ENCODE measurements at regions not wholly inside any gene's neighbourhood (a gene's known extent, or its start where the extent isn't known, plus 50 kb on each side); places are given as distances from the start of the nearest gene placed in this dataset.

- TF ChIP-seq CEBPB (IDR thresholded peaks at IDR 0.05; ENCODE audit: low read depth): no peak
- TF ChIP-seq CTCF (IDR thresholded peaks at IDR 0.05 in 2 of 3, conservative IDR thresholded peaks at IDR 0.05 in 1 of 3; ENCODE audit: borderline replicate concordance in 1 of 3, insufficient read depth in 1 of 3, low read depth in 2 of 3, low read length in 2 of 3): no peak
- no peak for TF ChIP-seq POLR2AphosphoS5 (IDR thresholded peaks at IDR 0.05; ENCODE audit: low read depth, low read length)
- no peak for TF ChIP-seq EZH2phosphoT487 (IDR thresholded peaks at IDR 0.05; ENCODE audit: borderline replicate concordance)
- no peak for TF ChIP-seq POLR2A (IDR thresholded peaks at IDR 0.05; ENCODE audit: borderline replicate concordance, extremely low read depth, insufficient read depth, insufficient read length)
- TF ChIP-seq ATF3 (IDR thresholded peaks at IDR 0.05): no peak
- no peak for TF ChIP-seq MAX (IDR thresholded peaks at IDR 0.05)
- no peak for TF ChIP-seq EZH2 (IDR thresholded peaks at IDR 0.05)
- no peak for TF ChIP-seq SIN3A (IDR thresholded peaks at IDR 0.05; ENCODE audit: low read depth)
These were observed 127.9 kb downstream of the SLITRK6 start for GRCh38 chr13:85671336-85671735.

Data from HCT116 (cell line).